Erythroblast (primary cell): ENCODE measurements at regions not wholly inside any gene's neighbourhood (a gene's known extent, or its start where the extent isn't known, plus 50 kb on each side); places are given as distances from the start of the nearest gene placed in this dataset.

Source experiments
- GATA1 ChIP-seq: IDR thresholded peaks from 2 replicates; pipeline ENCODE4 v1.6.1; 2011; ENCODE audit warnings: low read depth, mild to moderate bottlenecking, control low read depth, low read length, moderate library complexity
- POLR2A ChIP-seq: IDR thresholded peaks from 2 replicates; pipeline ENCODE4 v1.6.1; 2011; ENCODE audit warnings: mild to moderate bottlenecking, low read length

DNA sequence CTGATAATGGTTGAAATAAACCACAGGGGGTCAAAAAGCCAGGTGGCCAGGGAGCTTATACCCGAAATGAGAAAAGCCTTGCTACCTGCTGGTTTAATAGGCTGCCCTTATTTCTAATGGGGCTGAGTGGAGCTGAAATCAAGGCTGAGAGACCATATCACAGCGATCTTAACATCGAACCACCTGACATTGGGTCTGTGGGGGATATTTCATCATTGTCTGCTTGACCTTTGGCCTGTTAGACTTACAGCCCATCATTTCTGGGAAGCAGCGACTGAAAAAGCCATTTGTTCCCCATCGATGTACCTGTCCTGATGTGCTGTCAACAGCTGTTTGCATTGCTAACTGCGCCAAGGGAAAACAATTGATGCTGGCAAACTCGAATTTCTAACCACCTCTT lies 199.7 kb upstream of the SLC14A2 start:
- TF ChIP-seq POLR2A = no peak
- TF ChIP-seq GATA1 = no peak
